Endothelial cell of umbilical vein (primary cell): ENCODE measurements at regions not wholly inside any gene's neighbourhood (a gene's known extent, or its start where the extent isn't known, plus 50 kb on each side); places are given as distances from the start of the nearest gene placed in this dataset.

Experiments used
- BruUV-seq: library from RNA; stranded (reverse); fragments of 400-500 nt; replicated peaks from 2 replicates; lab custom pipeline; 2021; lab: Mats Ljungman, UMichigan
- CTCF ChIA-PET: fragments of 300-600, 350-600 bp; sonication (Branson Sonifier 250); formaldehyde crosslinking; loops from one replicate; lab custom pipeline; 2021; ENCODE audit warnings: antibody characterized with exemption, inconsistent platforms; lab: Charles Lee
- POLR2A ChIA-PET: fragments of 300-600, 350-600 bp; sonication (Branson Sonifier 250); formaldehyde crosslinking; loops from one replicate; lab custom pipeline; 2021; ENCODE audit warnings: antibody characterized with exemption, inconsistent platforms; lab: Charles Lee
- DNase-seq: peaks from one replicate; pipeline ENCODE4 v3.0.0-alpha.2; 2011; ENCODE audit warnings: low read depth, low spot score
- FAIRE-seq: peaks from 2 replicates; lab custom pipeline; 2011; peaks lifted over from hg19 to GRCh38; lab: Jason Lieb, UNC
- H2AFZ ChIP-seq: 2 replicates; pipeline ENCODE4 v1.6.0; 2012; ENCODE audit warnings: low read depth, low read length, control low read depth, inconsistent platforms
- H3K27ac ChIP-seq: 2 replicates; pipeline ENCODE4 v1.5.1; 2011; ENCODE audit warnings: low read depth, mild to moderate bottlenecking, control low read depth, low read length, moderate library complexity; ENCODE audit not compliant: insufficient read depth
- H3K27me3 ChIP-seq, 2 experiments: 2 replicates each; pipeline versions ENCODE4 v1.6.0 to v1.6.1; 2011; ENCODE audit warnings: low read length in 2 of 2, mixed read lengths in 1 of 2; ENCODE audit not compliant: control insufficient read depth in 2 of 2, insufficient read depth in 2 of 2
- H3K36me3 ChIP-seq, 2 experiments: 2 replicates in 1 of 2; 3 replicates in 1 of 2; pipeline ENCODE4 v1.5.1; 2011; ENCODE audit warnings: low read length in 2 of 2, mild to moderate bottlenecking in 1 of 2, moderate library complexity in 1 of 2; ENCODE audit not compliant: control insufficient read depth in 2 of 2, insufficient read depth in 2 of 2; ENCODE audit errors: extremely low read depth in 1 of 2
- H3K4me1 ChIP-seq: 3 replicates; pipeline ENCODE4 v1.5.1; 2011; ENCODE audit warnings: mild to moderate bottlenecking, low read length; ENCODE audit not compliant: control insufficient read depth, insufficient read depth; ENCODE audit errors: extremely low read depth
- H3K4me2 ChIP-seq: 2 replicates; pipeline ENCODE4 v1.6.1; 2011; ENCODE audit warnings: low read length, control low read depth, mixed read lengths; ENCODE audit not compliant: insufficient read depth
- H3K4me3 ChIP-seq, 3 experiments: fragments of 200-600 bp in 1 of 3; sonication (generic), shearing (Covaris generic) in 1 of 3; replicated peaks in 1 of 3; 2 replicates each; pipeline ENCODE4 v1.5.1; 2011 to 2016; ENCODE audit warnings: control low read depth in 3 of 3, low read length in 3 of 3, mild to moderate bottlenecking in 2 of 3, inconsistent platforms in 1 of 3, low read depth in 1 of 3, moderate library complexity in 1 of 3; ENCODE audit not compliant: insufficient read depth in 1 of 3
- H3K79me2 ChIP-seq: 2 replicates; pipeline ENCODE4 v1.6.0; 2012; ENCODE audit warnings: low read length, inconsistent platforms; ENCODE audit not compliant: control insufficient read depth, insufficient read depth
- H3K9ac ChIP-seq: replicated peaks from 2 replicates; pipeline ENCODE3; 2011; ENCODE audit warnings: low read length, control low read depth; ENCODE audit not compliant: insufficient read depth; ENCODE audit errors: extremely low read depth
- H3K9me1 ChIP-seq: replicated peaks from 3 replicates; pipeline ENCODE4 v1.6.0; 2011; ENCODE audit warnings: mild to moderate bottlenecking, low read length; ENCODE audit not compliant: control insufficient read depth, insufficient read depth; ENCODE audit errors: extremely low read depth
- H3K9me3 ChIP-seq: replicated peaks from 2 replicates; pipeline ENCODE4 v1.5.1; 2012; ENCODE audit warnings: low read length, inconsistent platforms; ENCODE audit not compliant: control insufficient read depth, insufficient read depth
- H4K20me1 ChIP-seq: replicated peaks from 2 replicates; pipeline ENCODE3; 2011; ENCODE audit warnings: mild to moderate bottlenecking, low read length; ENCODE audit not compliant: control insufficient read depth, insufficient read depth; ENCODE audit errors: extremely low read depth
- CTCF ChIP-seq, 2 donors: IDR thresholded peaks; 1 replicate in 1 of 2; 2 replicates in 1 of 2; pipeline ENCODE4 v1.5.1; 2011; ENCODE audit warnings: low read length in 2 of 2, mild to moderate bottlenecking in 2 of 2, moderate library complexity in 2 of 2, control low read depth in 1 of 2, inconsistent platforms in 1 of 2, low read depth in 1 of 2; ENCODE audit not compliant: insufficient read depth in 1 of 2; ENCODE audit errors: extremely low read depth in 1 of 2
- EZH2 ChIP-seq: IDR thresholded peaks from 2 replicates; pipeline ENCODE4 v1.6.1; 2012; ENCODE audit warnings: borderline replicate concordance, low read depth, mild to moderate bottlenecking, moderate library complexity, low read length, inconsistent platforms; ENCODE audit not compliant: severe bottlenecking
- FOS ChIP-seq: IDR thresholded peaks from 2 replicates; pipeline ENCODE4 v1.6.1; 2011; ENCODE audit warnings: mild to moderate bottlenecking, low read length, moderate library complexity, borderline replicate concordance; ENCODE audit not compliant: insufficient read depth
- GATA2 ChIP-seq: IDR thresholded peaks from 2 replicates; pipeline ENCODE4 v1.7.0; 2011; ENCODE audit warnings: low read depth, mild to moderate bottlenecking, moderate library complexity, mixed read lengths, low read length; ENCODE audit not compliant: insufficient read length, insufficient read depth
- JUN ChIP-seq: IDR thresholded peaks from 2 replicates; pipeline ENCODE4 v1.6.1; 2011; ENCODE audit warnings: borderline replicate concordance, low read depth; ENCODE audit not compliant: insufficient read length, insufficient read depth
- MAX ChIP-seq: IDR thresholded peaks from 2 replicates; pipeline ENCODE4 v1.6.1; 2011; ENCODE audit not compliant: insufficient read depth, insufficient read length
- MYC ChIP-seq: IDR thresholded peaks from one replicate; pipeline ENCODE4 v1.6.1; 2011; ENCODE audit warnings: mild to moderate bottlenecking, low read depth, low read length
- POLR2A ChIP-seq: IDR thresholded peaks from 2 replicates; pipeline ENCODE4 v1.6.1; 2012; ENCODE audit warnings: low read depth, mild to moderate bottlenecking, control low read depth, low read length
- POLR2AphosphoS5 ChIP-seq: IDR thresholded peaks from 2 replicates; pipeline ENCODE4 v1.6.1; 2012; ENCODE audit warnings: low read depth, mild to moderate bottlenecking, control low read depth, low read length, moderate library complexity; ENCODE audit not compliant: insufficient read depth
- dilution Hi-C: fragments of 300-500 bp; cut with MboI; formaldehyde crosslinking; loops from one replicate; pipeline ENCODE4 v1.15.0; 2019; ENCODE audit warnings: low sequenced_read_pairs; ENCODE audit not compliant: extremely low pct_ligation_motif_present
- intact Hi-C: fragments of 100-400 bp; cut with micrococcal nuclease; formaldehyde crosslinking; loops from one replicate; pipeline ENCODE4 v1.10.0; 2022

- TF ChIP-seq POLR2AphosphoS5 (no peak), FOS (no peak), CTCF (IDR thresholded peaks at IDR 0.05; ENCODE audit: extremely low read depth in 1 of 2, insufficient read depth in 1 of 2, low read depth in 1 of 2, low read length in 2 of 2) (no peak), JUN (no peak), EZH2 (no peak), MAX (no peak), GATA2 (no peak), POLR2A (no peak), MYC (no peak)
- dilution Hi-C loops (no loop called here), intact Hi-C loops (no loop called here)
- FAIRE-seq (no peak), DNase-seq (no peak)
- H3K9me3 ChIP-seq: no peaks in the 10 kb centered on the region
- H3K4me1 ChIP-seq: no peaks in the 10 kb centered on the region
- H3K9ac ChIP-seq: no peak overlapping the region
- H3K27me3 ChIP-seq: no peaks in the 10 kb centered on the region
- no peaks in the 10 kb centered on the region for H4K20me1 ChIP-seq
- ChIA-PET CTCF (no interaction called here), POLR2A (no interaction called here)
- no peak overlapping the region for H3K27ac ChIP-seq
- H3K4me2 ChIP-seq: no peak overlapping the region
- no peaks in the 10 kb centered on the region for H3K79me2 ChIP-seq
- no peaks in the 10 kb centered on the region for H3K9me1 ChIP-seq
- no peak overlapping the region for H2AFZ ChIP-seq
- no TSS peak for BruUV-seq
- H3K4me3 ChIP-seq: no peak overlapping the region
- H3K36me3 ChIP-seq: no peaks in the 10 kb centered on the region
Observed at GRCh38 chr1:83627045-83627444, 371.9 kb downstream of the TTLL7 start.
